GM23338 (cell line): ENCODE measurements at regions not wholly inside any gene's neighbourhood (a gene's known extent, or its start where the extent isn't known, plus 50 kb on each side); places are given as distances from the start of the nearest gene placed in this dataset.

Source experiments
- CTCF ChIP-seq, 2 experiments: fragments of 200-600 bp in 1 of 2; sonication (generic) in 1 of 2; conservative IDR thresholded peaks; 2 replicates each; pipeline versions ENCODE4 v1.5.1 to v1.6.1; 2016 to 2017; ENCODE audit warnings: antibody characterized with exemption in 2 of 2, low read depth in 2 of 2, mild to moderate bottlenecking in 2 of 2, moderate library complexity in 1 of 2
- POLR2AphosphoS5 ChIP-seq: IDR thresholded peaks from 2 replicates; pipeline ENCODE4 v1.6.1; 2016; ENCODE audit warnings: antibody characterized with exemption, low read depth

- no peak for TF ChIP-seq CTCF (conservative IDR thresholded peaks at IDR 0.05; ENCODE audit: low read depth in 2 of 2)
- no peak for TF ChIP-seq POLR2AphosphoS5
These were observed 450.0 kb upstream of the POU3F2 start for GRCh38 chr6:98384334-98384733.
